Right lung (tissue), 2 donors: ENCODE measurements at regions not wholly inside any gene's neighbourhood (a gene's known extent, or its start where the extent isn't known, plus 50 kb on each side); places are given as distances from the start of the nearest gene placed in this dataset.

Source experiments
- DNase-seq, 2 donors: peaks; one replicate each; pipeline ENCODE4 v3.0.0-alpha.2; 2013

- DNase-seq: no peak
These were observed 61.6 kb downstream of the LSM5 start for GRCh38 chr7:32428546-32428945.

- DNase-seq: peak; percentile 51 to 71
These were observed 62.4 kb downstream of the LSM5 start for GRCh38 chr7:32427769-32428291.

- DNase-seq: no peak
These were observed 73.3 kb downstream of the LSM5 start for GRCh38 chr7:32416846-32417245.

DNA sequence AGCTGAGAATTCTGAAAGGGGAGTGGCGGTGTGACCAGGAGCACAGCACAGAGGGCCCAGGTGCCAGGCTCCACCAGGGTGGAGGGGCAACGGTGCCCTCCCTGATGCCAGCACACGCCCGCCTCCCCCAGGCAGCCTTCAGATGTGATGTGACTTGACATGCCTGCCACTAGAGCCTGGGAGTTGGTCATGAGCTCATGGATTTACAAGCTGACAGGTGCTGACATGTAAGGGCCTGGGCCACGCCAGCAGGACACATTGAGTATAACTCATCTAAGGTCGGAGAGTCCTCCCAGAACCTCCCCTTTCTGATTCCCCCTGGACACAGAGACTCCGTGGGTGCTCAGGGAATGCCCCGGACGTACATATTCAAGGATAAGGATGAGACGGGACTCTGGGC lies 74.2 kb downstream of the LSM5 start:
- DNase-seq: no peak

- no peak for DNase-seq
These were observed 74.7 kb downstream of the LSM5 start for GRCh38 chr7:32415519-32415918.

GRCh38 chr7:32412471-32412870 lies 77.7 kb downstream of the LSM5 start:
- DNase-seq: no peak

GRCh38 chr7:32410545-32410944 lies 79.6 kb downstream of the LSM5 start:
- DNase-seq: no peak

DNA sequence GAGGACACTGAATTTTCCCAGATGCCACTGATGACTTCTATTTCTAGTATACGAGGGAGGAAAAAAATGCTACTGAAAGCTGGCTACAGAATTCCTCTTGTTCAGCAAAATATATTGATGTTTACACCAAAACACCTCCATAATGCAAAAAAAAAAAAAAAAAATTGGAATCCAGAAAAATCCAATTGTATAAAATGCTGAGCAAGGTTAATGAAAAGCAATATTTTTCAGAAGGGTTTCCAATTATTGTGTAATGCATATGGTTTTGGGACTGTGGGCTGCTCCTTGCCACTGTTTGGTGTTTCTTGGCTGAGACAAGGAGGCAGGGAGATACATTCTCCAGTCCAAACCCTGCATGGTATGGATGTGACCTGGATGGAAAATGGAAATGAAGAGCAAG lies 83.8 kb downstream of the LSM5 start:
- no peak for DNase-seq

DNA sequence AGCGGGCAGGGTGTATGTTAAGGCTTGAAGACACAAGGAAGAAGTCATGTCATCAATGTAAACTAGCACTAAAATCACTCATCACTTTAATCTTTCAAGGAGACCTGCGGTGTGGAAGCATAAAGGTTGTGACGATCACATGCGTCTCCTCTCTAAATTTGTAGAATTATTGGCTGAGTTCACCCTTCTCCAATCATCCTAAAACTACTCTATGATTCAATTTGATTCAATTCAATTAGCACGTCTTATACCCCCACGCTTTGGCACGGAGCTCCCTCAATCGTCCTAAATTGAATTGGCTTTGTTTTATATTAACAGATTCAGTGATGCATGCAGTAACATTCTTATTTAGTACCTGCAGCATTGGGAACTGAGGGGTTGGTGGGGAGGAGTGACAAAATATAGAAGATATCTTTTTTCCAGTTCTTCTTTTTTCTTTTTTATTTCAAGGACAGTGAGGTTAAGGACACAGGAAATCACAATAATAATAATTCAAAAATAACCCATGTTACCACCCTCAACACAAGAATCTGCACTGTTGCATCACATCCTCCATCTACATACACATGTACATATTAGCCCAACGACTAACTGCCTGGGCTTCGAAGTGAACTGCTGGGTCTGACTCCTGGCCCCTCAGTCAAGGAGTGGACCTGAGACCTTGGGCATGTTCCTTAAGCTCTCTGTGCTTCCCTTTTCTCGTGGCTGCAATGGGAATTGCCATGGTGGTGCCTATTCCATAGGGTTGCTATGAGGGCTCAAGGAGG lies 86.5 kb downstream of the LSM5 start:
- no peak for DNase-seq

DNA sequence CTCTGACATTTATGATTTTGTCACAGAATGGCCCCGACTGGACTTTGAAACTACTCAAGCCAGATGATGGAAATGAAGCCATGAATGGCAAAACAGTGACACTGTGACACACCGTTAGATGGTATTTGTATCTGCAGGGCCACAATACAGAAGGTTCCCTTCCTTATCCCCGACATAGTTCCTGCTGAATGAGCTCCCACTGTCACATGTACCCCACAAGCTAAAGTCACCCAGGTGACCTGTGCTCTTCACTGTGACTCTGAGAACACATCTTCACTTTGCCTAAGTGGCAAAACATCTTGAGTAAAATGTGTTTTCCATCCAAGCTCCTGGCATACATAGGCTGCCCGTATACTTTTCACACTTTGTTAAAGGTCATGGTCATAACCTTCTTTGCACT lies 89.5 kb downstream of the LSM5 start:
- no peak for DNase-seq

DNA sequence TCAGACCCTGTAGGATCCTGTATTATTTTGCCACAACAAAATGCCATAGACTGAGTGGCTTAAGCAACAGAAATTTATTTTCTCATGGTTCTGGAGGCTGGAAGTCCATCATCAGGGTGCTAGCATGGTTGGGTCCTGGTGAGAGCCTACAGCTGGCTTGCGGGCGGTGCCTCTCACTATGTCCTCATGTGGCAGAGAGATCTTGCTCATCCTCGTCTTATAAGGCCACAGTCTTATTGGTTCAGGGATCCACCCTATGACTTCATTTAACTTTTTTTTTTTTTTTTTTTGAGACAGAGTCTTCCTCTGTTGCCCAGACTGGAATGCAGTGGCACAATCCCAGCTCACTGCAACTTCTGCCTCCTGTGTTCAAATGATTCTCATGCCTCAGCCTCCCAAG lies 90.9 kb downstream of the LSM5 start:
- no peak for DNase-seq

DNA sequence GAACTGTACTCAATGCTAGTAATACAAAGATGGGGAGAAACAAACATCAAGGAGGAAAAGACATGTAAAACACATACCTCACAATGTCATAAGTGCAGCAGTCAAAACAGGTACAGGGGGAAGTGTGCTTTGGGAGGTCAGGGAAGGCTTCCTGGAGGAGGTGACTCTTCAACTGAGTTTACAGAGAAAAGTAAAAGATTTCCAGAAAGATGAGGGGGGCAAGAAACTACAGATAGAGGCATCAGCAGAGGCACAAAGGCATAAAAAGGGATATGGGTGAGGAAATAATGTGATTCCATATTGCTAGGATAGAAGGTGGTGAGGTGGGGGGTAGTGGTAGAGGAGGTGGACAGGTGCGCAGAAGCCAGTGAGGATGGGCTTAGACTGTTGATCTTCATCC lies 95.0 kb downstream of the LSM5 start:
- DNase-seq: no peak

- DNase-seq: no peak
These were observed 96.3 kb downstream of the LSM5 start for GRCh38 chr7:32393861-32394260.

DNA sequence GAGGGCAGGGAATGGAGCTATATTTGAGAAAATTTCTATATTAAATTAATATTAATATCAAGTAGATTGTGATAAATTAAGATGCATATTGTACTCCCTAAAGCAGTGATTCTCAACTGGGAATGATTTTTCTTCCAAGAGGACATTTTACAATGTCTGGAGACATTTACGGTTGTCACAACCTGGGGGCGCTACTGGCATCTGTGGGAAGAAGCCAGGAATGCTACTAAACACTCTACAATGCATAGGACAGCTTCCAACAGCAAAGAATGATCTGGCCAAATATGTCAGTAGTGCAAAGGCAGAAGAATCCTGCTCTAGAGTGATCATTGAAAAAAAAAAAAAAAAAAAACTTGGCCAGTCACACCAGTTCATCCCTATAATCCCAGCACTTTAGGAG lies 100.0 kb downstream of the LSM5 start:
- no peak for DNase-seq

DNA sequence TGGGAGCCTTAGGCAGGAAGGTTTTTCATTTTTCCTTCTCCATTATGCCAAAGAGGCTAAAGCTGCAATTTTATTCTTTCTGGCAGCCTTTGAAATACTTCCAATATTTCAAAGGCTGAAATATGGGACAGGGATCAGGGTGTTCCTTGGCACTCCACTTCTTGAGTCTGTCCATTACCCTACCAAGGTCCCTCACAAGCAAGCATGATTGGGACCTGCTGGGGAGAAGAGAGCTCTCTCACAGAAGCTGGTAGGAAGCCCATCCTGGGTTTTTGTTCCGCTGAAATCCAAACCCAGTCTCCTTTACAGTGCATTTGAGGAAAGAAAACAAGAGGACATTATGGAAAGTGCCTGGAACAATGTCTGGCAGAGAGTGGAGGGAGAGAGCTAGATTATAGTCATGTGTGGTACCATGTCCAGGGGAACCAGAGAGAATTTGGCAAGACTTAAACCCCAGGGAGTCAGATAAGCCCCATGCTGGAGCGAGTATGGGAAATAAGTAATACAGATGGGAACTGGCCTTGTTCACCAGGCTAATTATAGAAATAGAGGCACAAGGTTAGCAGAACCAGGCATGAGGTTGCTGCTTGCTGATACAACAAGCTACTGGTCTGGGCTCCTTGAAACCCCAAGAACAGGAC lies 104.7 kb downstream of the LSM5 start:
- no peak for DNase-seq

DNA sequence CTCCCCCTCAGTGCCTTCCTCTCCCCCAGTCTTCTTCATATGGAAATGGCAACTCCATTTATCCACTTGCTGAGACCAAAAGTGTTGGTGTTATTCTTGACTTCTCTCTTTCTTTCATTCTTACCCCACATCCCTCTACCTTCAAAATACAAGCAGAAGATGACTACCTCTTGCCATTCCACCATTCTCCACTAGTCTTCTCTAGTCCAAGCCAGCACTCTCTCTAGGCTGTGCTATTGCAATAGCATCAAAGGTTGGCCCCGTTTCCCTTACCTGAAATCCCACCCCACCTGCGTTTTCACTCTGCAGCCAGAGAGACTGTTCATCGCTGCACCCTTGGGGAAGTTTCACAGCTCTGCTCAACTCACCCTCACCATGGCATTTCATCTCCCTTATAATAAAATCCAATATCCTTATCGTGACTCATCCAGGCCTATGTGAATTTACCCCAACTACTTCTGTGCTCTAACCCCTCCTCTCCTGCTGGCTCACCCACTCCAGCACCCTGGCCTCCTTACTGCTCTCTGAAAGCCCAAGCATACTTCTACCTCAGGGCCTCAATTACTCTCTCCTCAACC lies 109.1 kb downstream of the LSM5 start:
- no peak for DNase-seq

- peak in 1 of 2 donors; percentile 11 for DNase-seq
These were observed 110.6 kb downstream of the LSM5 start for GRCh38 chr7:32379510-32380112.

GRCh38 chr7:32378988-32379387 lies 111.2 kb downstream of the LSM5 start:
- no peak for DNase-seq

DNA sequence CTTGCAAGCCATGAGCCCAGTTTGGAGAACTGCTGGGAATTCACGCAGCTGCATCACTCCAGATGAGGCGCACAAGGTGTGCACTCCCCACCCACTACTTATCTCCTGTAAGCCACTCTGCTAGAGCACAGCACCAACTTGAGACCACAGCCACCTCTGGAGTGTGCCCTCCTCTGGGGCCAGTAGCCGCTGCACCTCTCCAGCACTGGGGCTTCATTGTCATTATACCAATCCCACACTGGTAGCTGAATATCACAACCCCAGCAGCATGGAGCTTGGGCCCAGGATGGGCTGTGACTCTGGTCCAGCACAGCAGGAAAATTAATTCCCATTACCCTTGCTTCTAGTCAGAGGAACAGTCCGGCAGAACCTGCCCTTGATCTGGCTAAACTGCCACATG lies 125.6 kb downstream of the LSM5 start:
- no peak for DNase-seq

GRCh38 chr7:32360127-32360526 lies 130.1 kb downstream of the LSM5 start:
- no peak for DNase-seq

DNA sequence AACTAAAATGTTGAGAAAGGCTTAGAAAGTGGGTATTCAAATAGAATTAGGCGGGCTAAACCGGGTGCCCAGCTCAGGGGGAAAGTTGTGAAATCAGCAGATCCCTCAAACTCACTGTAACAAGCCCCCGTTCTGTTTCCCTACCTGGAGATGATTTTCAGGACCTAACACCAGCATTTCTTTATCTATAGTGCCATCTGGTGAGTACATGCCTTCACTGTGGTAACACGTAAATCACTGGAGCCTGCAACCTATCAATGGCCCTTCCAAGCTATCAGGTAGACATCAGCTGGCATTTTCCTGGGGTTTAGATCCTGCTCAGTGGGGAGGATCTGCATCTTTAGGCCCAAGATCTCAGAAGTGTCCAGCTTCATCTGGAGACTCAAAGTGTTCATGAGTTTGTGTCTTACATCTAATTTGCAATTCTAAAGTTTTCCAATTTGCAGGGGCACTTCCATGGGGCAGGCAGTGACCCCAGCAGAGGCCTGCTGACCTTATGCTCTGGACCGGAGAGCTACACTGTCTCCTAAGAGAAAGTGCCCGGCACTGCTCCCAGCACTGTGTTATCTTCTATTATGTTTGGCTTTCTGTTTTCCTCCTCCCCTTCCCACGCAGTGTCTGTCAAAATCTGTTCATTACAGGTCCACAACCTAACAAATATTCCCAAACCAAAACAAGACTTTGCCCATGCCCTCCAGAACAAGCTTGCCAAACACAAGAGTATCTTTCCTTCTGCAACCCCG lies 132.5 kb downstream of the LSM5 start:
- peak in 1 of 2 donors; percentile 0 for DNase-seq

- peak in 1 of 2 donors; percentile 1 for DNase-seq
These were observed 142.8 kb downstream of the LSM5 start for GRCh38 chr7:32347244-32347828.
